DND-41 (cell line): ENCODE measurements at regions not wholly inside any gene's neighbourhood (a gene's known extent, or its start where the extent isn't known, plus 50 kb on each side); places are given as distances from the start of the nearest gene placed in this dataset.

Source experiments
- ATAC-seq: fragments of 200-7000 bp; cut with Tn5 transposase; 3 replicates; pipeline ENCODE4 v1.9.1; 2021; ENCODE audit warnings: low read depth; ENCODE audit not compliant: insufficient read depth
- DNase-seq: peaks from one replicate; pipeline ENCODE4 v3.0.0-alpha.2; 2020
- H2AFZ ChIP-seq: 2 replicates; pipeline ENCODE4 v1.6.0; 2012; ENCODE audit warnings: low read depth, low read length
- H3K27ac ChIP-seq: 2 replicates; pipeline ENCODE4 v1.5.1; 2012; ENCODE audit warnings: low read length, inconsistent platforms
- H3K27me3 ChIP-seq: fragments of 200-600 bp; sonication (generic); 2 replicates; pipeline ENCODE4 v1.6.0; 2012; ENCODE audit warnings: low read length, mild to moderate bottlenecking, inconsistent platforms; ENCODE audit not compliant: insufficient read depth, poor library complexity
- H3K36me3 ChIP-seq: 2 replicates; pipeline ENCODE4 v1.5.1; 2012; ENCODE audit warnings: low read length, inconsistent platforms; ENCODE audit not compliant: insufficient read depth
- H3K4me1 ChIP-seq: 2 replicates; pipeline ENCODE4 v1.5.1; 2012; ENCODE audit warnings: mild to moderate bottlenecking, low read length; ENCODE audit not compliant: insufficient read depth
- H3K4me2 ChIP-seq: 2 replicates; pipeline ENCODE4 v1.6.0; 2012; ENCODE audit warnings: mild to moderate bottlenecking, moderate library complexity, low read length, inconsistent platforms; ENCODE audit not compliant: insufficient read depth
- H3K4me3 ChIP-seq, 2 experiments: fragments of 200-600 bp in 1 of 2; shearing (Covaris generic) in 1 of 2; 2 replicates each; pipeline ENCODE4 v1.5.1; 2012 to 2016; ENCODE audit warnings: inconsistent platforms in 2 of 2, low read length in 2 of 2, mild to moderate bottlenecking in 2 of 2, low read depth in 1 of 2, moderate library complexity in 1 of 2
- H3K79me2 ChIP-seq: 2 replicates; pipeline ENCODE4 v1.6.0; 2012; ENCODE audit warnings: low read length, inconsistent platforms; ENCODE audit not compliant: insufficient read depth
- H3K9ac ChIP-seq: 2 replicates; pipeline ENCODE4 v1.6.0; 2012; ENCODE audit warnings: low read depth, mild to moderate bottlenecking, inconsistent platforms, low read length, moderate library complexity
- H3K9me3 ChIP-seq: 2 replicates; pipeline ENCODE4 v1.5.1; 2012; ENCODE audit warnings: low read length, moderate library complexity, mild to moderate bottlenecking, inconsistent platforms; ENCODE audit not compliant: insufficient read depth, severe bottlenecking
- H4K20me1 ChIP-seq: 2 replicates; pipeline ENCODE4 v1.6.0; 2012; ENCODE audit warnings: low read length; ENCODE audit not compliant: insufficient read depth
- CTCF ChIP-seq: IDR thresholded peaks from 2 replicates; pipeline ENCODE4 v1.5.1; 2012; ENCODE audit warnings: borderline replicate concordance, low read length, moderate library complexity, mild to moderate bottlenecking; ENCODE audit not compliant: poor library complexity, severe bottlenecking; ENCODE audit errors: extremely low read depth
- EZH2 ChIP-seq: IDR thresholded peaks from 3 replicates; pipeline ENCODE4 v1.6.1; 2012; ENCODE audit warnings: borderline replicate concordance, low read depth, mild to moderate bottlenecking, moderate library complexity, low read length, inconsistent platforms; ENCODE audit not compliant: severe bottlenecking

DNA sequence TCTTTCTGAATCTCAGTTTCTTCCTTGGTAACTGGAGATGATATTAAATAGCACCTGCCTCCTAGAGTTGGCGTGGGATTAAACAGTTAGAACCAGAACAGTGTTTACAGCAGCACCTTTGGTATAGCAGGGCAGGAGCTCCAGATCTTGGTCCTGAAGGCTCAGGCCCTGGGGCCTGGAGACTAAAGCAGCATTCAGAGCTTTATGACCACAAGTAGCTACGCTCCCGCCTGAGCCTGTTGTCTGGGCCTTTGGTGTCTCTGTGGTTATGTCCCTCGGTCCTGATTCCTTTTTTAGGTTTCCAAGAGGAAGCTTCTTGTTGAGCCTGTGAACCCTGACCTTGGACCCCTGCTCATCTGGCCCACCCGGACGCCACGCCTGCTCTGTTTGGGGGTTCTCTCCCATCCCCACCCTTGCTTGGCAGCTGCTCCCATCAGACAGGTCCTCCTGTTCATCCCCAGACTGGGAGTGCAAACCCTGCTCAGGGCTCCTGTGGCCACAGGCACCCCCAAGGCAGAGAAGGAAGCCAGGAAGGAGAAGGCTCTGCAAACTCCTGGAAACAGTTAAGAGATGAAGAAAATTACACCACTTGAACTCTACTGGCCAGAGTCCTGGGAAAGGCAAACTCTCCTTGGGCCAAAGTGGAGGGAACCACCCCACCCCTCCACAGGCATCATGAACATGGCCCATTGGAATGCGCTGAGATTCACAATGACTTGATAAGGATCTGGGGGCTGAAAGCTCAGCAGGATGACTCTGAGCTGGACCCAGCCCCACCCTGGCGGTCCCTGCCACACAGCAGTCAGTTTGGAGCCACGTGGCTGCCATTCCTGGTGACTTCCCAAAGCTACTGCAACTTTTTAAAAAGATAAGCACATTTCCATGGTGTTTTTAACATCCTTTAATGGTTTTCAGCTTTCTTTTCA is 50.1 kb upstream of the TMEM72 start:
- TF ChIP-seq CTCF: no peak
- no peak for TF ChIP-seq EZH2
- no peaks in the 10 kb centered on the region for H3K79me2 ChIP-seq
- H2AFZ ChIP-seq: no peak overlapping the region
- H3K27me3 ChIP-seq: peaks cover 29% of the 10 kb centered on the region
- H3K4me3 ChIP-seq: no peak overlapping the region
- no peak for ATAC-seq
- H3K4me1 ChIP-seq: peaks cover 14% of the 10 kb centered on the region
- no peak overlapping the region for H3K27ac ChIP-seq
- H4K20me1 ChIP-seq: no peaks in the 10 kb centered on the region
- no peak overlapping the region for H3K9ac ChIP-seq
- no peaks in the 10 kb centered on the region for H3K36me3 ChIP-seq
- DNase-seq: no peak
- no peak overlapping the region for H3K4me2 ChIP-seq
- no peaks in the 10 kb centered on the region for H3K9me3 ChIP-seq
